Brain microvascular endothelial cell (primary cell): ENCODE measurements at regions not wholly inside any gene's neighbourhood (a gene's known extent, or its start where the extent isn't known, plus 50 kb on each side); places are given as distances from the start of the nearest gene placed in this dataset.

Source experiments
- DNase-seq: peaks from one replicate; pipeline ENCODE4 v3.0.0-alpha.2; 2020
- H3K27ac ChIP-seq: fragments of 250-450 bp; sonication (Bioruptor Pico); 2 replicates; pipeline ENCODE4 v1.5.1; 2020; ENCODE audit warnings: mild to moderate bottlenecking, moderate library complexity
- H3K27me3 ChIP-seq: fragments of 250-450 bp; sonication (Bioruptor Pico); replicated peaks from 2 replicates; pipeline ENCODE4 v1.5.1; 2020; ENCODE audit warnings: mild to moderate bottlenecking
- H3K36me3 ChIP-seq: fragments of 250-450 bp; sonication (Bioruptor Pico); replicated peaks from 2 replicates; pipeline ENCODE4 v1.5.1; 2020; ENCODE audit warnings: mild to moderate bottlenecking
- H3K4me3 ChIP-seq: 2 replicates; pipeline ENCODE4 v1.5.1; 2011; ENCODE audit warnings: low read depth, mild to moderate bottlenecking, control low read depth, low read length, moderate library complexity
- CTCF ChIP-seq: IDR thresholded peaks from 2 replicates; pipeline ENCODE4 v1.5.1; 2011; ENCODE audit warnings: low read depth, mild to moderate bottlenecking, moderate library complexity, low read length, control low read depth, inconsistent platforms; ENCODE audit errors: missing control alignments
- in situ Hi-C: cut with HindIII; loops from 2 replicates; pipeline ENCODE4 v1.10.0; 2017; ENCODE audit warnings: low sequenced_read_pairs, low pct_ligation_motif_present

DNA sequence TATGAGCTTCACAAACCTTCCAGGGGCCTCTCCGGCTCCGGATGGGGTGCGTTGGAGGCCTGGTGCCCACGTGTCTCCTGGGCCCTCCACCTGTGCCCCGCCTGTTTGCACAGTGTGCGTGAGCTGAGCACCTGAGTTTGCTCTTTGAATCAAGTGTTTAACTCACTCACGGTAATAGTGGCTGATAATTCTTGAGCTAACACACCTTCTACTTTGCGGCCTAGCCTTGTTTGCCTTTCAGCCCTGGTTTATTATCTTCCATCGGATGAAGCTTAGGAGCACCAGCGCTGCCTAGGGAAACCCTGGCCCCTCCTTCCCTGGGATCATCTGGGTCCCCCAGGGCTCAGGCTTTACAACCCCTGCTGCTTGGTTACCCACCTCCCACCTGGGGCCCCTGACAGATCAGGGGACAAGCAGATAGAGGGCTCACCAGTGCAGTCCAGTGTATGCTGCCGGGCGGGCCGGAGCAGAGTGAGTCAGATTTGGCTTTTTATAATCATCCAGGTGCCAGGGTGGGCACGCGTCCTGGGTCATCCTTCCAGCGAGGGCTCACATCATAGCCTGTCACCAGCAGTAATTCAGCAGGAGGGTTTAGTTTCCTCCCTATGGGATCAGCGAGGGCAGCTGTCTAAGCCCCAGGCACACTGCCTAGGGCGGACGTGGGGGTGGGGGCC, 62.8 kb upstream of the RFLNA start:
- TF ChIP-seq CTCF = no peak
- in situ Hi-C loops = no loop called here

GRCh38 chr12:124232654-124232987, 62.3 kb upstream of the RFLNA start:
- no peak for DNase-seq
- no peak for TF ChIP-seq CTCF
- Histone ChIP-seq H3K4me3 (no peak overlapping the region), H3K36me3 (no peaks in the 10 kb centered on the region), H3K27ac (no peak overlapping the region), H3K27me3 (no peaks in the 10 kb centered on the region)
- in situ Hi-C loops = no loop called here

More for the DNA sequence above, 62.8 kb upstream of the RFLNA start:
- Histone ChIP-seq H3K36me3 (no peaks in the 10 kb centered on the region), H3K4me3 (no peak overlapping the region), H3K27me3 (no peaks in the 10 kb centered on the region), H3K27ac (no peak overlapping the region)
- no peak for DNase-seq

GRCh38 chr12:124233041-124233796, 61.7 kb upstream of the RFLNA start:
- TF ChIP-seq CTCF = no peak
- DNase-seq = peak; percentile 85

DNA sequence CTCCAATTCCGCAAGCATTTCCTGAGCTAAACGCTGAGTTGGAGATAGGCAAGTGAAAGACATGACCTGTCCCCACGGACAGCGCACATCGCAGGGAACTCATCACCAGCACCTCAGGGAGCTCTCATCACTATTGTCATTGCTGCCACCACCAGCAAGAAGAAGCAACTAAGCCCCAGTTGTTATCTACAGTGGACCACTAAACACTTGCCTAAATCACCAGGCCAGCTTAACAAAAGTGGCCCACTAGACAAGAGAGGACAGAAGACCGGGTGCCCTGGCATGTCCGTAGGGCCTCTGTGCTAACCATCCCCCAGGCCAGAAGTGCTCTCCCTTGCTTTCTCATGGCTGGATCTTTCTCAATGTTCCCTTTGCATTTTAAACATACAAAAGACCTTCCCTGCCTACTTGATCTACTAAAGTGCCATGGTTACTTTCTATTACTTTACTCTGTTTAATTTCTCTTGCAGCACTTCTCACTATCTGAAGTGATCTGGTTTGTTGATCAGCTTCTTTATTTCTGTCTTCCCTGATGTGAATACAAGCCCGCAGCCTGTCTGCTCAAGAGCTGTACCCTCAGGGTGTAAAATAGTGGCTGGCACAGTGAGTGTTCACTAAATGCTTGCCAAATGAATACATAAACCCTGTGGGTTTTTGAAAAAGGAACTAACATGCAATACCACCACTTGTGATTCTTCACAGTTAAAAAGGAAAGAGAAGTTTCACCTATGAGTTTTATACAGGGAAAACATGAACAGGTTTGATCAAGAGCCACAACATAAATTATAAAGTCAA, 60.9 kb upstream of the RFLNA start:
- in situ Hi-C loops = no loop called here

More at GRCh38 chr12:124233041-124233796, 61.7 kb upstream of the RFLNA start:
- Histone ChIP-seq H3K27ac (peak overlapping the region; percentile 38), H3K4me3 (no peak overlapping the region), H3K36me3 (no peaks in the 10 kb centered on the region), H3K27me3 (no peaks in the 10 kb centered on the region)
- in situ Hi-C loops = no loop called here

GRCh38 chr12:124236625-124237031, 58.3 kb upstream of the RFLNA start:
- in situ Hi-C loops = no loop called here

More for the DNA sequence above, 60.9 kb upstream of the RFLNA start:
- H3K4me3 ChIP-seq = no peak overlapping the region
- no peak for TF ChIP-seq CTCF
- H3K27me3 ChIP-seq = no peaks in the 10 kb centered on the region
- H3K27ac ChIP-seq = peak overlapping the region; percentile 38
- DNase-seq = peak; percentile 7
- H3K36me3 ChIP-seq = no peaks in the 10 kb centered on the region

More at GRCh38 chr12:124236625-124237031, 58.3 kb upstream of the RFLNA start:
- H3K27me3 ChIP-seq = no peaks in the 10 kb centered on the region
- no peak overlapping the region for H3K27ac ChIP-seq
- DNase-seq = peak; percentile 62
- no peak overlapping the region for H3K4me3 ChIP-seq
- H3K36me3 ChIP-seq = no peaks in the 10 kb centered on the region
- TF ChIP-seq CTCF = no peak
